ENCODE measurements at regions not wholly inside any gene's neighbourhood (a gene's known extent, or its start where the extent isn't known, plus 50 kb on each side); places are given as distances from the start of the nearest gene placed in this dataset.

GRCh38 chr17:71798701-71799100 is 322.1 kb upstream of the SOX9 start:
- Histone ChIP-seq H2BK15ac (ENCODE audit: low read length) (no peak overlapping the region), H2BK120ac (replicated peaks; ENCODE audit: low read depth, low read length) (no peak overlapping the region), H2BK20ac (ENCODE audit: low read length) (no peak overlapping the region), H3K27ac (ENCODE audit: low read depth, low read length) (no peak overlapping the region), H3K18ac (ENCODE audit: extremely low read depth, low read length) (no peak overlapping the region), H3K14ac (ENCODE audit: insufficient read length) (no peak overlapping the region), H4K91ac (replicated peaks; ENCODE audit: insufficient read length, low read length) (no peak overlapping the region), H3K23ac (ENCODE audit: insufficient read length) (no peak overlapping the region), H3K9ac (replicated peaks in 1 of 4; ENCODE audit: extremely low read depth in 1 of 4, low read depth in 3 of 4, low read length in 3 of 4) (no peak overlapping the region), H3K36me3 (ENCODE audit: control insufficient read depth in 2 of 4, insufficient read depth in 4 of 4, low read length in 3 of 4) (no peaks in the 10 kb centered on the region), H3K4me3 (ENCODE audit: extremely low read depth in 1 of 4, insufficient read depth in 2 of 4, low read depth in 3 of 4, low read length in 4 of 4) (no peak overlapping the region), H2BK12ac (ENCODE audit: low read depth, low read length) (no peak overlapping the region), H3K56ac (replicated peaks; ENCODE audit: insufficient read length, low read depth, low read length) (no peak overlapping the region), H2AFZ (ENCODE audit: low read length) (no peak overlapping the region), H3K9me3 (ENCODE audit: insufficient read depth in 2 of 2, low read depth in 1 of 2, low read length in 1 of 2) (no peaks in the 10 kb centered on the region), H4K8ac (ENCODE audit: extremely low read depth, insufficient read depth, low read length) (no peak overlapping the region), H3K4me1 (replicated peaks in 1 of 4; ENCODE audit: control insufficient read depth in 3 of 4, insufficient read depth in 4 of 4, low read length in 3 of 4) (no peaks in the 10 kb centered on the region), H4K5ac (ENCODE audit: insufficient read length, low read depth, low read length) (no peak overlapping the region), H2AK5ac (ENCODE audit: low read depth, low read length) (no peak overlapping the region), H3K79me2 (ENCODE audit: control insufficient read depth in 1 of 2, insufficient read depth in 2 of 2, low read length in 2 of 2) (no peaks in the 10 kb centered on the region), H3K79me1 (ENCODE audit: low read depth, low read length) (no peaks in the 10 kb centered on the region), H3K27me3 (replicated peaks in 1 of 4; ENCODE audit: control insufficient read depth in 3 of 4, extremely low read depth in 1 of 4, insufficient read depth in 3 of 4, low read length in 3 of 4) (no peaks in the 10 kb centered on the region), H4K20me1 (replicated peaks in 1 of 2; ENCODE audit: control insufficient read depth in 1 of 2, insufficient read depth in 2 of 2, low read length in 2 of 2) (no peaks in the 10 kb centered on the region), H2BK5ac (ENCODE audit: low read depth, low read length) (no peak overlapping the region), H3K4me2 (ENCODE audit: insufficient read depth in 1 of 2, low read depth in 2 of 2, low read length in 2 of 2) (no peak overlapping the region), H3K4ac (replicated peaks; ENCODE audit: insufficient read length, low read depth, low read length) (no peak overlapping the region), H3K23me2 (ENCODE audit: low read depth, low read length) (no peaks in the 10 kb centered on the region)
- TF ChIP-seq CBX5 (IDR thresholded peaks at IDR 0.05; ENCODE audit: low read depth, low read length): no peak
- TF ChIP-seq TAF7 (optimal IDR thresholded peaks at IDR 0.05; ENCODE audit: borderline replicate concordance, low read depth, low read length): no peak
- no peak for TF ChIP-seq TAF1 (IDR thresholded peaks at IDR 0.05; ENCODE audit: low read depth, low read length)
- no peak for TF ChIP-seq SIRT6 (IDR thresholded peaks at IDR 0.05; ENCODE audit: low read length)
- no peak for TF ChIP-seq KDM4A (IDR thresholded peaks at IDR 0.05; ENCODE audit: low read depth, low read length, severe bottlenecking)
- TF ChIP-seq SRF (IDR thresholded peaks at IDR 0.05; ENCODE audit: low read depth, low read length): no peak
- no peak for TF ChIP-seq HDAC6 (IDR thresholded peaks at IDR 0.05; ENCODE audit: low read depth, low read length)
- TF ChIP-seq FOSL1 (IDR thresholded peaks at IDR 0.05; ENCODE audit: insufficient read depth, low read depth, low read length): no peak
- TF ChIP-seq, protein P1, sequence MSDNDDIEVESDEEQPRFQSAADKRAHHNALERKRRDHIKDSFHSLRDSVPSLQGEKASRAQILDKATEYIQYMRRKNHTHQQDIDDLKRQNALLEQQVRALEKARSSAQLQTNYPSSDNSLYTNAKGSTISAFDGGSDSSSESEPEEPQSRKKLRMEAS (IDR thresholded peaks at IDR 0.05): no peak
- no peak for TF ChIP-seq EGR1 (IDR thresholded peaks at IDR 0.05; ENCODE audit: borderline replicate concordance, low read depth, low read length)
- no peak for TF ChIP-seq YY1 (IDR thresholded peaks at IDR 0.05; ENCODE audit: low read depth, low read length)
- TF ChIP-seq CREB1 (IDR thresholded peaks at IDR 0.05): no peak
- no peak for TF ChIP-seq POLR2A (IDR thresholded peaks at IDR 0.05; ENCODE audit: control extremely low read depth in 1 of 2, low read depth in 2 of 2, low read length in 2 of 2)
- no peak for TF ChIP-seq SUZ12 (IDR thresholded peaks at IDR 0.05; ENCODE audit: low read length)
- POLR2A ChIA-PET (ENCODE audit: partially characterized antibody): no interaction called here
- FAIRE-seq: no peak
- CTCF ChIA-PET (ENCODE audit: partially characterized antibody): no interaction called here
- WGBS, 2 experiments (ENCODE audit: extremely low coverage in 1 of 2, insufficient coverage in 1 of 2, insufficient read length in 1 of 2, insufficient replicate concordance in 2 of 2, low coverage in 1 of 2, low lambda C conversion rate in 2 of 2, missing lambda C conversion rate in 1 of 2): 94% methylated on average over 2 of the region's 2 CpGs; no CpG with 5 or more reads in 1 of the 2 experiments
- no peak for DNase-seq (ENCODE audit: low read depth in 1 of 2, low spot score in 2 of 2)
